Neural progenitor cell (in vitro differentiated cells): ENCODE measurements at regions not wholly inside any gene's neighbourhood (a gene's known extent, or its start where the extent isn't known, plus 50 kb on each side); places are given as distances from the start of the nearest gene placed in this dataset.

Experiments used
- EZH2phosphoT487 ChIP-seq: fragments of 200-600 bp; sonication (generic); IDR thresholded peaks from 2 replicates; pipeline ENCODE4 v1.6.1; 2017; ENCODE audit warnings: antibody characterized with exemption
- TF ChIP-seq, protein P1 (sequence below): fragments of 200-600 bp; sonication (generic); IDR thresholded peaks from 2 replicates; pipeline ENCODE4 v1.5.1; 2017; ENCODE audit warnings: antibody characterized with exemption, mild to moderate bottlenecking

DNA sequence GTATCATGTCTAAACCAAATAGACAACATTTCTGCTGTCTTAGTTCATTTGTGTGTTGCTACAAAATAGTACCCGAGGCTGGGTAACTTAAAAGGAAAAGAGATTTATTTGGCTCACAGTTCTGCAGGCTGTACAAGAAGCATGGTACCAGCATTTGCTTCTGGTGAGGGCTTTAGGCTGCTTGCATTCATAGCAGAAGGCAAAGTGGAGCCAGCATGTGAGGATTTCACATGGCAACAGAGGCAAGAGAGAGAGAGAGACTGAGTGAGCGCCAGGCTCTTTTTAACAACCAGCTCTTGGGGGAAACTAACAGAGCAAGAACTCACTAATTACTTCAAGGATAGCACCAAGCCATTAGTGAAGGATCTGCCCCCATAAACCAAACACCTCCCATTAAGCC is 271.4 kb upstream of the SRRM4 start:
- TF ChIP-seq, protein P1, sequence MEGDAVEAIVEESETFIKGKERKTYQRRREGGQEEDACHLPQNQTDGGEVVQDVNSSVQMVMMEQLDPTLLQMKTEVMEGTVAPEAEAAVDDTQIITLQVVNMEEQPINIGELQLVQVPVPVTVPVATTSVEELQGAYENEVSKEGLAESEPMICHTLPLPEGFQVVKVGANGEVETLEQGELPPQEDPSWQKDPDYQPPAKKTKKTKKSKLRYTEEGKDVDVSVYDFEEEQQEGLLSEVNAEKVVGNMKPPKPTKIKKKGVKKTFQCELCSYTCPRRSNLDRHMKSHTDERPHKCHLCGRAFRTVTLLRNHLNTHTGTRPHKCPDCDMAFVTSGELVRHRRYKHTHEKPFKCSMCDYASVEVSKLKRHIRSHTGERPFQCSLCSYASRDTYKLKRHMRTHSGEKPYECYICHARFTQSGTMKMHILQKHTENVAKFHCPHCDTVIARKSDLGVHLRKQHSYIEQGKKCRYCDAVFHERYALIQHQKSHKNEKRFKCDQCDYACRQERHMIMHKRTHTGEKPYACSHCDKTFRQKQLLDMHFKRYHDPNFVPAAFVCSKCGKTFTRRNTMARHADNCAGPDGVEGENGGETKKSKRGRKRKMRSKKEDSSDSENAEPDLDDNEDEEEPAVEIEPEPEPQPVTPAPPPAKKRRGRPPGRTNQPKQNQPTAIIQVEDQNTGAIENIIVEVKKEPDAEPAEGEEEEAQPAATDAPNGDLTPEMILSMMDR, result no peak
- TF ChIP-seq EZH2phosphoT487, result no peak
